ENCODE measurements at regions not wholly inside any gene's neighbourhood (a gene's known extent, or its start where the extent isn't known, plus 50 kb on each side); places are given as distances from the start of the nearest gene placed in this dataset.

DNA sequence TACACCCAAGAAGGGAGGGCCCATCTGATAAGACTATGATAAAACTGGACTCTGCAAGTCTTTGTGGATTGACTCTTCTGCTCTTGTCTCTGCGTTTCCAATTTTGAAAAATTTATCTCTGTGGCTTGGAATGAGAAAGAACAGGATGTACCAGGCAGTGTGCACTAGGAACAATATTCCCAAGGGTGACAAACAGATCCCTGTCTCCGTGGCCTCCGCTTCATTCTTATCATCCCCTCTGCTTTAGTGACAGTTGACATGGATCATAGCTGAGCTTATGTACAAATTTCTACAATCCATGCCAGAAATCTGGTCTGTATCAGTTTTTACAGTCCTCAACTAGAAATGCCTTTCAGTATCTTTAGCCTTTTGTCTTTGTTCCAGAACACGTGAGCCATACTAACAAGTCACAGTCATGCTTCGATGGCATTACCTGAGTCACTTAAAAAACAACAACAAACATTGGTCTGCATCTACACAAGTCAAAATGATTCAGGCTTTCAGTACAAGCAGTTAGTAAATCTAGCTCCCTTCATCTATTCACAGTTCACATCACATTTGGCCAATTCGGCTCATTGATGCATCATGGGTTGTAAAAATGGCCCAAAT, 393.6 kb upstream of the CELF2 start:
- POLR2A ChIA-PET (ENCODE audit: unreplicated experiment) = no interaction called here
- no peak overlapping the region for H4K5ac ChIP-seq (ENCODE audit: low read depth, low read length)
- no peak overlapping the region for H3K4me3 ChIP-seq (ENCODE audit: insufficient read depth, low read depth, low read length)
- no peak overlapping the region for H3K9ac ChIP-seq (ENCODE audit: low read depth, low read length)
- H3K23ac ChIP-seq (ENCODE audit: low read depth, low read length) = no peak overlapping the region
- no peak overlapping the region for H3K4ac ChIP-seq (ENCODE audit: low read depth, low read length)
- H2BK15ac ChIP-seq (ENCODE audit: low read depth, low read length) = no peak overlapping the region
- H3K4me2 ChIP-seq (ENCODE audit: low read depth, low read length) = no peak overlapping the region
- intact Hi-C loops (cut with micrococcal nuclease) (no loop called here), dilution Hi-C loops (cut with HindIII; ENCODE audit: low sequenced_read_pairs, unreplicated experiment) (no loop called here), in situ Hi-C loops (cut with MboI; ENCODE audit: low sequenced_read_pairs) (no loop called here)
- H3K56ac ChIP-seq (ENCODE audit: extremely low read depth, insufficient read depth, low read length) = no peak overlapping the region
- H2BK5ac ChIP-seq (ENCODE audit: low read depth, low read length, poor library complexity, severe bottlenecking) = no peak overlapping the region
- H2AK9ac ChIP-seq (replicated peaks; ENCODE audit: low read depth, low read length, poor library complexity) = no peak overlapping the region
- H3K9me3 ChIP-seq (ENCODE audit: control insufficient read depth, insufficient read depth, low read length) = no peaks in the 10 kb centered on the region
- no peak overlapping the region for H2AFZ ChIP-seq (replicated peaks; ENCODE audit: low read length, poor library complexity)
- H2BK120ac ChIP-seq (ENCODE audit: low read depth, low read length) = no peak overlapping the region
- CTCF ChIA-PET = no interaction called here
- TF ChIP-seq POLR2A (IDR thresholded peaks at IDR 0.05; ENCODE audit: low read depth, low read length) (no peak), CEBPB (IDR thresholded peaks at IDR 0.05; ENCODE audit: low read depth, low read length) (no peak), CHD1 (IDR thresholded peaks at IDR 0.05; ENCODE audit: low read depth, low read length) (no peak), RAD21 (IDR thresholded peaks at IDR 0.05; ENCODE audit: low read length) (no peak), RCOR1 (IDR thresholded peaks at IDR 0.05; ENCODE audit: insufficient replicate concordance, low read length) (no peak), MXI1 (IDR thresholded peaks at IDR 0.05; ENCODE audit: borderline replicate concordance, low read depth, low read length) (no peak), ELK1 (IDR thresholded peaks at IDR 0.05; ENCODE audit: borderline replicate concordance, low read depth, low read length) (no peak), MAZ (IDR thresholded peaks at IDR 0.05; ENCODE audit: borderline replicate concordance, low read depth, low read length) (no peak), FOS (IDR thresholded peaks at IDR 0.05; ENCODE audit: low read depth, low read length) (no peak), BHLHE40 (IDR thresholded peaks at IDR 0.05; ENCODE audit: low read depth, low read length) (no peak)
- TF ChIP-seq, protein P1, sequence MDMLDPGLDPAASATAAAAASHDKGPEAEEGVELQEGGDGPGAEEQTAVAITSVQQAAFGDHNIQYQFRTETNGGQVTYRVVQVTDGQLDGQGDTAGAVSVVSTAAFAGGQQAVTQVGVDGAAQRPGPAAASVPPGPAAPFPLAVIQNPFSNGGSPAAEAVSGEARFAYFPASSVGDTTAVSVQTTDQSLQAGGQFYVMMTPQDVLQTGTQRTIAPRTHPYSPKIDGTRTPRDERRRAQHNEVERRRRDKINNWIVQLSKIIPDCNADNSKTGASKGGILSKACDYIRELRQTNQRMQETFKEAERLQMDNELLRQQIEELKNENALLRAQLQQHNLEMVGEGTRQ (IDR thresholded peaks at IDR 0.05; ENCODE audit: low read depth, low read length) = no peak
- ATAC-seq (ENCODE audit: low read depth) (no peak), DNase-seq (no peak)
- H4K20me1 ChIP-seq (ENCODE audit: insufficient read depth, low read length) = no peaks in the 10 kb centered on the region
- no peak overlapping the region for H2BK20ac ChIP-seq (ENCODE audit: low read depth, low read length)
- no peaks in the 10 kb centered on the region; the same call in 1 of the 2 replicates for H3K27me3 ChIP-seq (ENCODE audit: control insufficient read depth, insufficient read depth, low read length)
- H3K79me1 ChIP-seq (ENCODE audit: low read depth in 1 of 2, low read length in 2 of 2) = no peaks in the 10 kb centered on the region
- no peaks in the 10 kb centered on the region for H3K9me1 ChIP-seq (ENCODE audit: insufficient read depth, low read length)
- WGBS, 2 experiments (ENCODE audit: extremely low coverage in 2 of 2, insufficient read length in 1 of 2) = 68% methylated on average over 2 of the region's 6 CpGs; no CpG with 5 or more reads in 1 of the 2 experiments
- no peak overlapping the region for H3K27ac ChIP-seq (ENCODE audit: insufficient read depth, low read length)
- H3K18ac ChIP-seq (ENCODE audit: low read depth, low read length) = no peak overlapping the region
- H3K36me3 ChIP-seq (ENCODE audit: control insufficient read depth, insufficient read depth, low read length) = no peaks in the 10 kb centered on the region
- no peak overlapping the region for H2AK5ac ChIP-seq (ENCODE audit: low read depth, low read length)
- peaks cover 1% of the 10 kb centered on the region; the same call in 1 of the 2 replicates for H3K4me1 ChIP-seq (ENCODE audit: control insufficient read depth, insufficient read depth, low read length)
- H4K8ac ChIP-seq (ENCODE audit: low read depth in 2 of 2, low read length in 2 of 2) = no peak overlapping the region
- BruUV-seq (replicated peaks) = no TSS peak
- H4K91ac ChIP-seq (ENCODE audit: insufficient read depth, low read depth, low read length) = no peak overlapping the region
- H3K14ac ChIP-seq (replicated peaks; ENCODE audit: low read depth, low read length) = no peak overlapping the region

Measured in IMR-90 (cell line).